AG04449 (cell line): ENCODE measurements at regions not wholly inside any gene's neighbourhood (a gene's known extent, or its start where the extent isn't known, plus 50 kb on each side); places are given as distances from the start of the nearest gene placed in this dataset.

ENCODE experiments used
- CTCF ChIA-PET: fragments of 350-600 bp; formaldehyde crosslinking; extraction: SDS; loops from one replicate; lab custom pipeline; 2021; ENCODE audit warnings: antibody characterized with exemption; lab: Yijun Ruan, JAX
- POLR2A ChIA-PET: fragments of 400-600, 350-600 bp; formaldehyde crosslinking; extraction: SDS; loops from one replicate; lab custom pipeline; 2020; ENCODE audit warnings: antibody characterized with exemption, inconsistent platforms; lab: Yijun Ruan, JAX
- DNase-seq: peaks from one replicate; pipeline ENCODE4 v3.0.0-alpha.2; 2010; ENCODE audit warnings: low read depth, low spot score
- H3K4me3 ChIP-seq: 2 replicates; pipeline ENCODE4 v1.5.1; 2011; ENCODE audit warnings: low read depth, mild to moderate bottlenecking, control low read depth, low read length
- TF ChIP-seq, protein P1 (sequence below): IDR thresholded peaks from one replicate; pipeline ENCODE4 v1.5.1; 2011; ENCODE audit warnings: mild to moderate bottlenecking, moderate library complexity, low read length, control low read depth, inconsistent platforms; ENCODE audit not compliant: insufficient read depth; ENCODE audit errors: missing control alignments

DNA sequence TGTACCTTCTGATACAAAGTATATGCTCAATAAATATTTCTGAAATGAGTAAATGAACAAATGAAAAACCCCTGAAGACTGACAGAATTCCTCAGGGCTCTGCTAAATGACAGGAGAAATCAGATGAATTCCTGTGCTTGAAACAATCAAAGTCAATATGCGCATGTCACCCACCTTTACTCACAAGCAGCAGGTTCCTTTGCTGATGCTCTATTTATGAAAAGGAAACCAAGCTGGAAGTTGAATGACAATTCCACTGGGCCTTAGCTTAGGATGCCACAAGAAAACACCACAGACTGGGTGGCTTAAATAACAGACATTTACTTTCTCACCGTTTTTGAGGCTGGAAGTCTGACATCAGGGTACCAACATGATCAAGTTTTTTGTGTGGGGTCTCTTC, 477.5 kb upstream of the TEX13C start:
- POLR2A ChIA-PET, result no interaction called here
- no peak overlapping the region for H3K4me3 ChIP-seq
- DNase-seq, result no peak
- TF ChIP-seq, protein P1, sequence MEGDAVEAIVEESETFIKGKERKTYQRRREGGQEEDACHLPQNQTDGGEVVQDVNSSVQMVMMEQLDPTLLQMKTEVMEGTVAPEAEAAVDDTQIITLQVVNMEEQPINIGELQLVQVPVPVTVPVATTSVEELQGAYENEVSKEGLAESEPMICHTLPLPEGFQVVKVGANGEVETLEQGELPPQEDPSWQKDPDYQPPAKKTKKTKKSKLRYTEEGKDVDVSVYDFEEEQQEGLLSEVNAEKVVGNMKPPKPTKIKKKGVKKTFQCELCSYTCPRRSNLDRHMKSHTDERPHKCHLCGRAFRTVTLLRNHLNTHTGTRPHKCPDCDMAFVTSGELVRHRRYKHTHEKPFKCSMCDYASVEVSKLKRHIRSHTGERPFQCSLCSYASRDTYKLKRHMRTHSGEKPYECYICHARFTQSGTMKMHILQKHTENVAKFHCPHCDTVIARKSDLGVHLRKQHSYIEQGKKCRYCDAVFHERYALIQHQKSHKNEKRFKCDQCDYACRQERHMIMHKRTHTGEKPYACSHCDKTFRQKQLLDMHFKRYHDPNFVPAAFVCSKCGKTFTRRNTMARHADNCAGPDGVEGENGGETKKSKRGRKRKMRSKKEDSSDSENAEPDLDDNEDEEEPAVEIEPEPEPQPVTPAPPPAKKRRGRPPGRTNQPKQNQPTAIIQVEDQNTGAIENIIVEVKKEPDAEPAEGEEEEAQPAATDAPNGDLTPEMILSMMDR, result no peak
- CTCF ChIA-PET, result no interaction called here

DNA sequence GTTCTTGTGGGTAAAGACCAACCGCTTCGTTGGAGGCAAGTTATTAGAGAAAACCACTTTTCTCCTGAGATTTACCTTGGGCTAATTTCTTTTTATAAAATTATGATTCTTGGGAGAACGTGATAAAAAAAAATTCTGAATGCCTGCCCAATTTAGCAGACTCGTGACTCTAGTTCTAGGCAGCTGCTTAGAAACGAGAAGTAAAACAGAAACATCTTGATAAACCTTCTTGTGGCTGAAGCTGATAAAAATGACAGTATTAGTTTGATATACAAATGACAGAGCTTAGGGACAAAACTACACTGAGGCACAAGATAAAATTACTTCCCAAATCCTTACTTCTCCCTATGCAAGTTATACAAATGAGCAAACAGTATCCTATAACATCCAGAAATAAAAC, 458.9 kb upstream of the TEX13C start:
- TF ChIP-seq, protein P1, result no peak
- CTCF ChIA-PET, result no interaction called here

DNA sequence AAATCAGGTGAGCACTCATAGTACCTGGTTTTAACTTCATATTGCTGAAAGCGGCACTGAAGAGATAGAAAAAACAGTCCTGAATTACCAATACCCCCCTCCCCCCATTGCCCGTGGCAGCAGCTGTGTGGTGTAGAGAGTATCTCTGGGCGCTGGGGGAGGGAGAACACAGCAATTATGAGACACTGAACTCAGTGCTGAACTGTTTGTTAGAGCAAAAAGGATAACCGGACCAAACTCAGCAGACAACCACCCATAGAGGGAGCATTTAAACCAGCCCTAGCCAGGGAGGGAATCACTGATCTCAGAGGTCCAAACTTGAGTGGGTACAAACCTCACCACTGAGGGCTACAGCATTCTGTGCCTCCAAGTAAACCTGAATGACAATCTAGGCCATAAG, 457.4 kb upstream of the TEX13C start:
- POLR2A ChIA-PET, result no interaction called here
- TF ChIP-seq, protein P1, result no peak
- CTCF ChIA-PET, result no interaction called here
- no peak for DNase-seq
- no peak overlapping the region for H3K4me3 ChIP-seq

More for the DNA sequence above, 458.9 kb upstream of the TEX13C start:
- POLR2A ChIA-PET, result no interaction called here
- DNase-seq, result no peak
- H3K4me3 ChIP-seq, result no peak overlapping the region

DNA sequence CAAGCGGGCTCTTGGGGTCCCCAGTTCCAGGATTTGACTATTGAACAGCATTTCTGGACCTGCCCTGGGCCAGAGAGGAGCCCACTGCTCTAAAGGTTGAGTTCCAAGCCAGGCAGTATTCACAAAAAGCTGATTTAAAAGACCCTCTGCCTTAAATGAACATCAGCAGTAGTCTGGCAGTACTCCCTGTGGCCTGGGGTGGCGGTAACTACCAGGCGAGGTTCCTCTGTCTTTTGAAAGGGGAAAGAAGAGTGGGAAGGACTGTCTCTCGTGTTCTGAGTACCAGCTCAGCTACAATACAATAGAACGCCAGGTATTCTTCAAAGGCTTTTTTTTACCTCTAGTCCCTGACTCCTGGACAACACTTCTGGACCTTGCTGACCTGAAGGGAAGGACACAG, 456.4 kb upstream of the TEX13C start:
- H3K4me3 ChIP-seq, result no peak overlapping the region
- ChIA-PET CTCF (no interaction called here), POLR2A (no interaction called here)
- no peak for DNase-seq
- TF ChIP-seq, protein P1, result no peak

DNA sequence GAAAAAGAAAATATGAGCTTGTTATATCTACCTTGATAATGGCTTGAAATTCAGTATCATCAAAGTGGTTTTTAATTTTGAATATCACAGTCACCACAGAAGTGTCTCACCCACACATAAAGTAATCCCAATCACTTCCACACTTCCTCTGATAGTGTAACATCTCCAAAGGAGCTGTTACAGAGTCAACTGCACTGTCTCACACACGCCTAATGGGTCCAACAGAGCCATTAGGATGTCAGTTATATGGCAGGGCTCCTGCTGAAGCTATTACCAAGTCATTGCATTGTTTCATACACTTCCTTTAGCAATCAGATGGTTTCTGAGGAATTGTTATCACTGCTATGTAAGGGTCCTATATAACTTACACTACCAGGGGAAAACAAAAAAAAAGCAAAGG, 432.1 kb upstream of the TEX13C start:
- no peak overlapping the region for H3K4me3 ChIP-seq
- POLR2A ChIA-PET, result no interaction called here
- TF ChIP-seq, protein P1, result no peak
- DNase-seq, result no peak
- CTCF ChIA-PET, result no interaction called here

DNA sequence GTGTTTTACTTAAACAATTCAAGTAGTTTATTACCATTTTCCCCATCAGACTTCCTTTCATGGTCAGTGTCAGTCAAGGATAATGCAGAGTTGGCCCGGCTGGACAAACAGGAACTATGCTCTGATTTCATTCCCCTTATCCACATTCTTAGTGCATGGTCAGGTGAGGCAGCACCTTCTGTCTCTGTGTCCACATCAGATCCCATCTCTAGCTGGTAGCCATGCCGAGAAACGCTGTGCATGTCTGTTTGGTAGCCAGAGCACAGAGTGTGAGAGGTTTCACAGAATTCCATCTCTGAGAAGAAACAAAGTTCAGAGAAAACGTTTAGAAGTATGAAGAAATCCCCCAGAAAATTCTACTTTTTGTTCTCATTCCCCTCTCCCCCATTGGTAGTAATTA, 423.7 kb upstream of the TEX13C start:
- CTCF ChIA-PET, result no interaction called here
- DNase-seq, result no peak
- no peak overlapping the region for H3K4me3 ChIP-seq
- TF ChIP-seq, protein P1, result no peak
- POLR2A ChIA-PET, result no interaction called here
